RWPE2 (cell line): ENCODE measurements at regions not wholly inside any gene's neighbourhood (a gene's known extent, or its start where the extent isn't known, plus 50 kb on each side); places are given as distances from the start of the nearest gene placed in this dataset.

Experiments
- ATAC-seq: fragments of 200-7000 bp; cut with Tn5 transposase; 3 replicates; pipeline ENCODE4 v1.9.1; 2021; ENCODE audit warnings: low read depth
- DNase-seq: peaks from one replicate; pipeline ENCODE4 v3.0.0-alpha.2; 2020; ENCODE audit warnings: low spot score
- H3K27ac ChIP-seq: fragments of 450-650 bp; 2 replicates; pipeline ENCODE4 v1.5.1; 2017; ENCODE audit warnings: mild to moderate bottlenecking; ENCODE audit not compliant: poor library complexity, severe bottlenecking
- H3K27me3 ChIP-seq: fragments of 250-450 bp; sonication (Bioruptor Pico); 2 replicates; pipeline ENCODE4 v1.5.1; 2021; ENCODE audit warnings: mild to moderate bottlenecking, moderate library complexity; ENCODE audit not compliant: insufficient read depth, poor library complexity, severe bottlenecking
- H3K36me3 ChIP-seq: fragments of 250-450 bp; sonication (Bioruptor Pico); 2 replicates; pipeline ENCODE4 v1.5.1; 2020; ENCODE audit warnings: low read depth, mild to moderate bottlenecking, moderate library complexity
- H3K4me1 ChIP-seq: fragments of 250-450 bp; sonication (Bioruptor Pico); 2 replicates; pipeline ENCODE4 v1.5.1; 2021; ENCODE audit warnings: mild to moderate bottlenecking, moderate library complexity; ENCODE audit not compliant: insufficient read depth, poor library complexity, severe bottlenecking
- H3K4me3 ChIP-seq: fragments of 250-450 bp; sonication (Bioruptor Pico); 2 replicates; pipeline ENCODE4 v1.5.1; 2021; ENCODE audit warnings: mild to moderate bottlenecking, moderate library complexity; ENCODE audit not compliant: severe bottlenecking
- H3K9me3 ChIP-seq: fragments of 250-450 bp; sonication (Bioruptor Pico); 2 replicates; pipeline ENCODE4 v1.5.1; 2021; ENCODE audit warnings: mild to moderate bottlenecking, moderate library complexity; ENCODE audit not compliant: severe bottlenecking
- TF ChIP-seq, protein P1 (sequence below): fragments of 450-650 bp; IDR thresholded peaks from one replicate; pipeline ENCODE4 v1.5.1; 2017; ENCODE audit warnings: mild to moderate bottlenecking, moderate library complexity; ENCODE audit not compliant: poor library complexity, severe bottlenecking

DNA sequence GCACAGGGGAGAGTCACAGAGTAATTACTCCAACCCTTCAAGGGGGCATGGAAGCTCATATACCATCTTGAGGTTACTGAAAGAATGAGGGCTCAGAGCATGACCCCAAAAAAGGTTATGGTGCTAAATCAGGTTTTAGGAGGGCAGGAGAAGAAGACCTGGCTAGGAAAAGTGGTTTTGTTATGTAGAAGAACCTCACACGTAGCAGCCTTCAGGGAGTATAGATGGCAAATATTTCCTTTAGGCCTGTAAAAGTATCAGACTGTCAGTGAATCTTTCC lies 102.0 kb upstream of the PDE5A start:
- H3K4me3 ChIP-seq, result no peak overlapping the region
- TF ChIP-seq, protein P1, sequence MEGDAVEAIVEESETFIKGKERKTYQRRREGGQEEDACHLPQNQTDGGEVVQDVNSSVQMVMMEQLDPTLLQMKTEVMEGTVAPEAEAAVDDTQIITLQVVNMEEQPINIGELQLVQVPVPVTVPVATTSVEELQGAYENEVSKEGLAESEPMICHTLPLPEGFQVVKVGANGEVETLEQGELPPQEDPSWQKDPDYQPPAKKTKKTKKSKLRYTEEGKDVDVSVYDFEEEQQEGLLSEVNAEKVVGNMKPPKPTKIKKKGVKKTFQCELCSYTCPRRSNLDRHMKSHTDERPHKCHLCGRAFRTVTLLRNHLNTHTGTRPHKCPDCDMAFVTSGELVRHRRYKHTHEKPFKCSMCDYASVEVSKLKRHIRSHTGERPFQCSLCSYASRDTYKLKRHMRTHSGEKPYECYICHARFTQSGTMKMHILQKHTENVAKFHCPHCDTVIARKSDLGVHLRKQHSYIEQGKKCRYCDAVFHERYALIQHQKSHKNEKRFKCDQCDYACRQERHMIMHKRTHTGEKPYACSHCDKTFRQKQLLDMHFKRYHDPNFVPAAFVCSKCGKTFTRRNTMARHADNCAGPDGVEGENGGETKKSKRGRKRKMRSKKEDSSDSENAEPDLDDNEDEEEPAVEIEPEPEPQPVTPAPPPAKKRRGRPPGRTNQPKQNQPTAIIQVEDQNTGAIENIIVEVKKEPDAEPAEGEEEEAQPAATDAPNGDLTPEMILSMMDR, result no peak
- H3K27me3 ChIP-seq, result no peaks in the 10 kb centered on the region
- no peaks in the 10 kb centered on the region for H3K9me3 ChIP-seq
- H3K4me1 ChIP-seq, result peaks cover 30% of the 10 kb centered on the region
- ATAC-seq (no peak), DNase-seq (no peak)
- no peak overlapping the region for H3K27ac ChIP-seq
- H3K36me3 ChIP-seq, result no peaks in the 10 kb centered on the region

DNA sequence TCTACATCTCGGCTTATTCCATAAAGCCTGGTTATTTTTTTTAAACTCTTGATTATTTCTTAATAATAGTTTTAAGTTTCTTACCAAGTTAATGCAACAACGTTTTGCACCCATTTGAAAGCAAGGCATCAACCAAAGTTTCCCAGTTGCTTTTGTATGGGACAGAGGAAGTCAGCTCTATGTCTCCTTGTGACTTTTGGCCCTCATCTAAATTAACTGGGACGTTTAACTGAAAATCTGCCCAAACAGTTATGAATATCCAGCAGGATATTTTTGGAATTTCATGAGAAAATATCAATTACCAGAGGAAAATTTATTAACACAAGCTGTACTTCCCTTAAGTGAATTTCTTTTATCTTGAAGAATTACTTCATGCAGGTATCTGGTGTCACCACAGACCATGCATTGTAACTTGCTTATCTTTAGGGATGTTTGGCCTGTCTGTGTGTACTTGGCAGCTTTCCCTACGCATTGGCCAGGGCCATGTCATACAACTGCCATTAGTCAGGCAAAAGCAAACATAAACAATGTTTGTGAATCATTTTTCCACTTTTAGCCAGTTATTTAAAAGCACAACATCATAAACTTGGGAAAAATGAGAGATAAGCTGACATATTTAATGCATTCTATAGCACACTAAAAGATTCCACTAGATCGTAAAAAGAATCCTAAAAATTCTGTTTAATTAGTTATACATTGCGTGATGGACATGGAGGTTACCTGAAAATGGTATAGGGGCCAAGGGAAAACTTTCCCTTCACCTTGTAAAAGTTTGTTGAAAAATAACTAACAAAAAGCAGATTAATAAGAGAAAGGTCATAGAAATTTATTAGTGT lies 101.4 kb upstream of the PDE5A start:
- ATAC-seq (peak; percentile 80), DNase-seq (no peak)
- no peak overlapping the region for H3K4me3 ChIP-seq
- no peaks in the 10 kb centered on the region for H3K27me3 ChIP-seq
- peaks cover 27% of the 10 kb centered on the region for H3K4me1 ChIP-seq
- TF ChIP-seq, protein P1, result no peak
- H3K9me3 ChIP-seq, result no peaks in the 10 kb centered on the region
- H3K27ac ChIP-seq, result peak overlapping the region; percentile 23
- H3K36me3 ChIP-seq, result no peaks in the 10 kb centered on the region

DNA sequence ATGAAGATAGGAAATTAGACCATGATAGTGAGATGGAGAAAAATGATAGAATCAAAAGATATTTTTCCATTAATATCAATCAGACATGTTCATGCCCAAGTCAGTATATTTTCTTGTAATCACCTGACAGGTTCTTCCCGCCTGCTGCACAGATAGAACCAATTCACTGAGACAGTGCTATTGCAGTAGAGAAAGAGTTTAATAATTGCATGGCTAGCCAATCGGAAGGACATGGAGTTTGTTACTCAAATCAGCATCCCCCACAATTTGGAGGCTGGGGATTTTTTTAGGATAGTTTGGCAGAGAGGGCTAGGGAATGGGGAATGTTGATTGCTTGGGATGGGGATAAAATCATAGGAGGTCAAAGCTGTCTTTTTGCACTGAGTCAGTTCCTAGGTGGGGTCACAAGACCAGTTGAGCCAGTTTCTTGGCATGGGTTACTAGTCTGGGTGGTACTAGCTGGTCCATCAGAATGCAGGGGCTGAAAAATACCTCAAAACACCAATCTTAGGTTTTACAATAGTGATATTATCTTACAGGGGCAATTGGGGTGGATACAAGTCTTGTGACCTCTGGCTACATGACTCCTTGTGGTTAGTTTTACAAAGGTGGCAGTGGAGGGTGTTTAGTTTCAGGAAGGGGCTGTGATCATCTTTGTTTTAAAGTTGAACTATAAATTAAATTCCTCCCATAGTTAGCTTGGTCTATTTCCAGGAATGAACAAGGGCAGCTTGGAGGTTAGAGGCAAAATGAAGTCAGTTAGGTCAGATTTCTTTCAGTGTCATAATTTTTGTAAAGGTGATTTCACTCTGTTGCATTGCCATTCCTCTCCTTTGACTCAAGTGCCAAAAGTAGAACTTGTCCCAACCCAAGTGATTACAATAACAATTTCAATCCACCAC lies 100.3 kb upstream of the PDE5A start:
- ATAC-seq (peak; percentile 64), DNase-seq (no peak)
- Histone ChIP-seq H3K4me1 (peaks cover 24% of the 10 kb centered on the region), H3K36me3 (no peaks in the 10 kb centered on the region), H3K9me3 (no peaks in the 10 kb centered on the region), H3K27me3 (no peaks in the 10 kb centered on the region), H3K4me3 (no peak overlapping the region), H3K27ac (peak overlapping the region; percentile 23)
- TF ChIP-seq, protein P1, result no peak

DNA sequence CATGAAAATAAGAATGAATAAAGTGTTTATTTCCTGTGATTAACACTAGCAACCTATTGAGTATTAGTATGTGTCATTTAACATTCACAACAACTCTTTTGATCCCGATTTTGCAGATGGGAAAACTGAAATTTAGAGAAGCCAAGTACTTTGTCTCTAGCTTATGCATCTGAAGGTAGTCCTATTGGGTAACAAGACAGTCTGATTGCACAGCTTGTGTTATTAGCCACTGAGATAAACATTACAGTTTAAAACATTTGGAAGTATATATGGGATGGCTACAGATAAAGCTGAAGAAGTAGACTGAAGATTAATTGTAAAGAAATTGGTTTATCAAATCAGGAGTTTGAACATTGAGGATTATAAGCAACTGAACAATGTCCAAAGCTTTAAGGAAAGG lies 99.6 kb upstream of the PDE5A start:
- Histone ChIP-seq H3K27me3 (no peaks in the 10 kb centered on the region), H3K9me3 (no peaks in the 10 kb centered on the region), H3K4me3 (no peak overlapping the region), H3K36me3 (no peaks in the 10 kb centered on the region), H3K27ac (no peak overlapping the region), H3K4me1 (peaks cover 24% of the 10 kb centered on the region)
- no peak for DNase-seq
- TF ChIP-seq, protein P1, result no peak
- ATAC-seq, result no peak
